D341Med (cell line): ENCODE measurements at regions not wholly inside any gene's neighbourhood (a gene's known extent, or its start where the extent isn't known, plus 50 kb on each side); places are given as distances from the start of the nearest gene placed in this dataset.

ENCODE experiments used
- DNase-seq: peaks from one replicate; pipeline ENCODE4 v3.0.0; 2012; ENCODE audit warnings: low spot score

DNA sequence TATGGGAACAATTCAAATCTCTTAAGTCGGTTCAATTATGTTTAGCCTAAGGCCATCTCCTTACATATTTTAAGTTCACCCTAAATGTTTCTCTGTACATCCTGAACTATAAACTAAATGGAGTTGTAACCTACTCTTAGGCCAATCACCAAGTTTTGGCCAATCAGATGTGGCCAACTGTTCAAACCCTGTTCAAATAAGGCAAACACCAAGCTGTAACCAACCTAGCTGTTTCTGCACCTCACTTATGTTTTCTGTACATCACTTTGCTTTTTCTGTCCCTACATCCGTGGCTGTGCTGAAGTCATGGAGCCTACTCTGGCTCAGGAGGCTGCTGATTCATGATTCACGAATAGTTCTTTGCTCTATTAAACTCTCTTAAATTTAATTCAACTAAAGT is 165.3 kb downstream of the GASK1B start:
- no peak for DNase-seq

GRCh38 chr4:158006990-158007389 is 165.8 kb downstream of the GASK1B start:
- no peak for DNase-seq

DNA sequence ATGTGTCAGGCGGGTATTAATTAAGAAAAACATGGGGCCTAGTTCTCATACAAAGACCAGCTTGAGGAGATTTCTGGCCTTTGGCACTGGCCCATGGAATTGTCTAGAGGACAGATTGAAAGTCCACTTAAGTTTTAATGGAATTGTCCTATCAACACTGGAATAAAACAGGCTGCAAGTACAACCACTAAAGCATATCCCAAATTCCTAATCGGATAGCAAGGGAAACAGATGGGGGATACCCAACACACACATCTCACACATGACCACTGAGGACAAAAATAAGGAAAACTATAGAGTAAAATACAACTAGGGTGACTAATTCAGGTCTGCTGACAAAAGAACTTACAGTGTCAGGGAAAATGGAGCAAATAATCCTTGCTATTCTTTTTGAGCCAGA is 167.8 kb downstream of the GASK1B start:
- DNase-seq, result no peak

- no peak for DNase-seq
Observed at GRCh38 chr4:158004101-158004500, 168.7 kb downstream of the GASK1B start.

GRCh38 chr4:158003212-158003611 is 169.6 kb downstream of the GASK1B start:
- DNase-seq, result no peak

GRCh38 chr4:158002173-158002572 is 170.7 kb downstream of the GASK1B start:
- no peak for DNase-seq

GRCh38 chr4:158001756-158002155 is 171.1 kb downstream of the GASK1B start:
- DNase-seq, result no peak

DNA sequence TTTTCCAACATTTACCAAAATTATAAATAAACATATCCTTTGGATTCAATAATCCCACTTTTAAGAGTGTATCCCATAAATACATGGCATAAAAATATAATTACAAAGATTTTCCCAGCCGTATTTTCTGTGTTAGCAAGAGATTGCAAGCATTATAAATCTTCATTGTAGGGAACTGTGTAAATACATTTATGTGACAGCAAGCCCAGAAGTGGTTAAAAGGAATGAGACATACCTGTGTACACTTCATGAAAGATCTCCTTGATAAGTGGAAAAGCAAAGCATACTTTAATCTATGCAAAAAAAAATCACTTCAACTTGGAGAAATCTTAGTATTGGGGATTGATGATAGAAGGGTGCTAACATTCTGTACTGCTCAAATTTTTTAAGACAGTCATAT is 173.1 kb downstream of the GASK1B start:
- no peak for DNase-seq

DNA sequence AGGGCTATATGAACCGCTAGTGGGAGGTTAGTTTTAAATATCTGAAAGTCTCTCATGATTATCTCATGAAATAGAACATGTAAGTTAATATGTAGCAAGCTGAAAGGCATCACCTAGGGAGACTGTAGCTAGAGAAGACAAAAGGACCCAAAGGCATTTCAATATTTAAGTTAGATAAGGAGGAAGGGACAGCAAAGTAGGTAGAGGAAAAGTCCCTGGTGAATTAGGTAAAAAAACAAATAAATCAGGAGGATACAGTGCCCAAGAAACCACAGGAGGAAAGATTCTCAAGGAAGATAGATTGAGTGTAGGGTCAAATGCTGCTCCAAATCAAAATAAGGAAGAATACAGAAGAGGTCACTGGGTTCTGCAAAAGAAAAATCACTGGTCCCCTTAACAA is 175.5 kb downstream of the GASK1B start:
- no peak for DNase-seq

DNA sequence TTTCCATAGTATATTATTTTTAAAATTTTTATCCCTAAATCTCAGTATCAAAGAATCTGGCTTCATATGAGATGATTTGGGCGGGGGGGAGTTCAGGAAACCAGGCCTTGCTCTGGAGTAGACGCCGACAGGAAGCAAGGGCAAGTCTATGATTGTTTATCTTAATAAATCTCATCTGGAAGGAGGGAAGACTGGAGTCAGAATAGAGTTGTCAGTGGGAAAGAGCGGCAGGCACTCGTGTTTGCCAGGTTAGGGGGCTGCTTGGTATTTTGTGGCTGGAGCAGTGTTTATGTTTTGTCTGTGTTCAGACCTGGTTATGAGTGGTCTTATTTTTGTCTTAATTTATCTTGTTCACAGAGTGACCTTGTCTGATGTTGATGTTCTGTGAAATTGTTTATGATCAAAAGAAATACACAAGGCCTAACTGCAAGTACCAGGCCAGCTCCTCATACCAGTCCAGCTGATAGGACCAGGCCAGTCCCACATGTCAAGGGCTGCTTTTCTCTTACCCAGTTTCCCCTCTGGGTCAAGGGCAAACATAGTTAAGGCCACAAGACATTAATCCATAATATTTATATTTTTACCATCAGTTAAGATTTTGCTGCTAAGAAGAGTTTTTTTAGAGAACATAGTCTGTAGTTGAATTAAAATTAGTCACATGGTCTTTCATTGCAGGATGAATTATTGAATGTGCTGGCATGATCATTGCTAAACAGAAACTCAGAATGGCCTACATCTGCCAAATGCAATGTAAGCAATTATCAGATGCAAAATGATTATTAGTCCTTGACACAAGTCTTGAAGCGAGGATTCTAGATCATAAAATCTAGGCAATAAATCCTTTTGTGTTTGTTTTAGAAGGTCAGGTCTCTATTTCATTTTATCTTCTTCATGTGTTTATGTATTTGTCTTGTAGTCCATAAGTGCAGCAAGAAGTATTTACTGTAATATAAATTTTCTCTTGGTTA is 176.5 kb downstream of the GASK1B start:
- no peak for DNase-seq

GRCh38 chr4:157994863-157995262 is 178.0 kb downstream of the GASK1B start:
- DNase-seq, result no peak

DNA sequence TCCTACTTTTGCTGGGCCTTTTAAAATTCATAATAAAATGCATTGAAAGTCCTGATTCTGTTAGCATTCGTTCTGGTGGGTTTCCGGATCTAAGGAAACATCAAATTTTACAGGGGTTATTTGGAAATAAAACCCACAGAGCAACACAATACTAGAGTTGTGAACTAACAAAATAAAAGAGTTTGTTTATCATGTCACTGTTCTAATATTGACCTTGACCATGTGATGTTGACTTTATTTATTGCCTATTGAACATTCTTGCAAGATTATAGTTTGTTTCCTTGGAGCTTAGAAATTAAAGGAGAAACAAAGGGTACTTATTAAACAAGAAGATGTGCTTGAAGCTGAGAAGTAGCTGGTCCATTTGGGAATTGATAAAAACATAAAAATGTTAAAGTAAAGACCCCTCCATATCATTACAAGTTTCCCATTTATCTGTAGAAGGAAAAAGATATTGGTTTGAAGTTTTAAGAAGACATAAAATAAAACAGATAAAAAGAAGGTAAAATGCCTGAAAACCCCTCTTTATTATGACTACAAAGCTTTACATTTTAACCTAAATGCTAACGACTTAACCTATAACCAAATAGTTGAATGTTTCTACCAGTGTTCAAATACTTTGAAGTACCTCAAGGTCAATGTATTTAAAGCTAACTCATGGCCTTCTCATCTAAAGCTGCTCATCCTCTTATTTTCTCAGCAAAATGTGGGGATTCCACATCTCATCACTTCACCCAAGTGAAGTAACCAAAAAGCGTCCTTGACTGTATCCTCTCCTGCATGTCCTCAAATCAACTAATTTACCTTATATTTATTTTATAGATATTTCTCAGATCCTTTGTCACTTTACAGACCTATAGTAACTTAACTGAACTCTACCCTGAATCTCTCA is 179.6 kb downstream of the GASK1B start:
- DNase-seq, result no peak

DNA sequence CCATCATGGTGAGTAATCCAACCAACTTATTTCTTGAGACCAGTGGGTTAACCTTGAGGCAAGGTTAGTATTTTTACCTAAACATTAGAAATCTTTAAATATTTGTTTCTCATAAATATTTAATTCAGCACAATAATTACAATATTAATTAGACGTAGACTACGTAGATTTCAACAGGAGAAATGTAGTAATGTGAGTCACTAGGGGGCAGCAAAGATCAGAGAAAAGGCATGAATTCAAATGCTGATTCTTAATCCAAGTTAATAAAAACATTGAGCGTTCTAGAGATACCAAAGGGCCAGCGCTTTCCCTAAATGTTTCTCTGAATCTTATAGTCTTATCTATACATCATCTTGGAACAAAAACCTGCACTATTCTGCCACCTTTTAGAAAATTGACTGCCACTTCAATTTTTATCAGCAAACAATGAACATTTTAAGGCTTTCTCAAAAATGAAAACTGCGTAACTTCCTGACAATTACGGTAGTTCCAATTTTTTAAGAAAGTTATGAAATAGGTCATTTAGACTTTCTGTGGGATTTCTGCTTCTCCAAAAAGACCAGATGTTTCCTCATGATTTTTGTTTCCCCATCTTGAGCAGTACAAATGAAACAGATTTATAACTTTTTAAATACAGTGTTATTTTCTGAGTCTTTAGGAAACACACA is 180.7 kb downstream of the GASK1B start:
- peak; percentile 25 for DNase-seq

GRCh38 chr4:157988641-157989040 is 184.2 kb downstream of the GASK1B start:
- no peak for DNase-seq

GRCh38 chr4:157984285-157984911 is 188.4 kb downstream of the GASK1B start:
- DNase-seq, result no peak

- DNase-seq, result no peak
Observed at GRCh38 chr4:157983300-157983699, 189.5 kb downstream of the GASK1B start.

DNA sequence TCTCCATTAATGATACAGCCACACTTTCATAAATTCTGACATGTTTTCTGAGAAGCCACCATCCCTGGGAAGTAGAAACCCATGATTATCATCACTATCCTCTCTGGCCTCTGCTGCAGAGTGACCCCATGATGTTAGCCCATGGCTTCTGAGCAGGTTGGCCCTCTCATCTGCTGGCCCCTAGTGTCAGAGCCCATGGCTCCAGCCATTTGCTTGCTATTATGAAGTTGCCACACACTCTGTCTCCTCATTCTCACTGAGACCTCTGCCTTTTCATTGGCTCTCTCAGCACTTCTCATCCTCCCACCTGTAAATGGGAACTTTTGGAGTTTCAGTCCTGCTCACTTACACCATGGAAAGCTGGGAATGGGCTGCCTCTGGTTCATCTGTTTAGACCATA is 192.7 kb downstream of the GASK1B start:
- DNase-seq, result no peak

DNA sequence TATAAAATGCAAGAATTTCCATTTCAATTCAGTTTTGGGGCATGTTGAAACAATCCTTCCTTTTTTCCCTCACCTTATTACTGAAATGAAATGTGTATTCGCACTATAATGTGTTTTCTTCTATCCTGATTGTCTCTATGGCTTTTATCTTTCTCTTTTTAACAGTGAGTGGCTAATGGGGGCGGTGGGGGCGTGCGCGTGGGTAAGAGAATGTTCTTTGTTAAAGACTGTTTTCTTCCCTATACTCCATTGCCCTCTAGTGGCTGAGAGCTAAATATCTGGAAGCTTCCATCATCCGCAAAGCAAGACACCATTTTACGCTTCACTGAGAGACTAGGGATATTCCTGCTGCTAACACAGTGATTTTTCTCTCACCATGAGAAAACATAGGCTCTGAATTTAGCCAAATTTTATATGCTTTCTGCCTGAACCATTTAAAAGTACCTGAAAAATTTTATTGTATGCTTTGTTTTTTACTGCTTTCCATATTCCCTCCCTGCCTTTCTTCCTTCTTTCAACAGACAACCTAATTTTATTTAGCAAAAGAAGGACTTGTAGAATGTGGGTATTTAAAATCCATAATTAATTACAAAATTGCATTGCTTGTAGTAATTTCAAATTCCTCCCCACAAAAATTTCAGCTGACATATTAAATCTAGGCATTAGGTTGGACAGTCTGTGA is 194.0 kb downstream of the GASK1B start:
- peak; percentile 73 for DNase-seq

DNA sequence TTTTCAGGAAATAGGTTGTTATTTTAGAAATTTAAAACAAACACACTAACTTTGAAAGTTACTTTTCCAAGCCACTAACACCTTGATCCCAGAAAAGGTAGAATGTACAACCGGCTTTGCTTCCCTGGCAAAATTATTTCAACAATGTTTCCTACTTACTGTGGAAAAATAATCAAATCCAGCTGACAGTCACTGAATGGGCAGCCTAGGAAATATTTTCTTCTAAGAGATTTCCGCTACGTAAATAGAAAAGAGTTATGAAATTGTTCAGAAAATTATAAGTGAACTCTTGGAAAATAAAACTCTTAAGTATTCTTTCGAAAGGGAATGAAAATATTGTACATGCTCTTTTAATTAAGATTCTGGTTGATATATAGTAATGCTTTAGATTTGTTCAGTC is 195.7 kb downstream of the GASK1B start:
- no peak for DNase-seq

- no peak for DNase-seq
Observed at GRCh38 chr4:157973297-157973696, 199.5 kb downstream of the GASK1B start.

- no peak for DNase-seq
Observed at GRCh38 chr4:157964463-157964862, 208.4 kb downstream of the GASK1B start.
